OCI-LY1 (cell line): ENCODE measurements at regions not wholly inside any gene's neighbourhood (a gene's known extent, or its start where the extent isn't known, plus 50 kb on each side); places are given as distances from the start of the nearest gene placed in this dataset.
A peak's percentile ranks its signal among the peaks of the same experiment; 100 is the strongest.

Experiments
- H2AFZ ChIP-seq: fragments of 200-600 bp; sonication (generic), shearing (Covaris generic); 2 replicates; pipeline ENCODE4 v1.6.0; 2014; ENCODE audit warnings: antibody characterized with exemption, mild to moderate bottlenecking, low read length
- H3F3A ChIP-seq: fragments of 200-600 bp; sonication (generic), shearing (Covaris generic); 2 replicates; pipeline ENCODE4 v1.6.0; 2014; ENCODE audit warnings: mild to moderate bottlenecking, antibody characterized with exemption, low read length, moderate library complexity; ENCODE audit not compliant: insufficient read depth
- H3K27ac ChIP-seq: fragments of 200-600 bp; sonication (generic); 2 replicates; pipeline ENCODE4 v1.5.1; 2014; ENCODE audit warnings: low read length, mixed run types, mild to moderate bottlenecking, low read depth; ENCODE audit not compliant: poor library complexity, severe bottlenecking
- H3K27me3 ChIP-seq: fragments of 200-600 bp; sonication (generic); 2 replicates; pipeline ENCODE4 v1.6.0; 2014; ENCODE audit warnings: antibody characterized with exemption, mild to moderate bottlenecking, low read length, moderate library complexity; ENCODE audit not compliant: insufficient read depth
- H3K36me3 ChIP-seq: fragments of 200-600 bp; sonication (generic); 2 replicates; pipeline ENCODE4 v1.6.1; 2014; ENCODE audit warnings: mild to moderate bottlenecking, antibody characterized with exemption, low read length, moderate library complexity, mixed read lengths; ENCODE audit not compliant: insufficient read depth
- H3K4me1 ChIP-seq: fragments of 200-600 bp; sonication (generic); 2 replicates; pipeline ENCODE4 v1.5.1; 2014; ENCODE audit warnings: mild to moderate bottlenecking, low read length, moderate library complexity; ENCODE audit not compliant: insufficient read depth, severe bottlenecking
- H3K4me2 ChIP-seq: fragments of 200-600 bp; sonication (generic), shearing (Covaris generic); 2 replicates; pipeline ENCODE4 v1.6.1; 2014; ENCODE audit warnings: low read length
- H3K4me3 ChIP-seq: fragments of 200-600 bp; sonication (generic); 2 replicates; pipeline ENCODE4 v1.5.1; 2014; ENCODE audit warnings: low read length, low read depth, mild to moderate bottlenecking, mixed read lengths; ENCODE audit not compliant: poor library complexity, severe bottlenecking
- H3K79me2 ChIP-seq: fragments of 200-600 bp; shearing (Covaris generic); 2 replicates; pipeline ENCODE4 v1.6.1; 2016; ENCODE audit warnings: mixed run types, low read length, mixed read lengths; ENCODE audit not compliant: insufficient read depth
- H3K9ac ChIP-seq: fragments of 200-600 bp; sonication (generic), shearing (Covaris generic); 2 replicates; pipeline ENCODE4 v1.6.1; 2014; ENCODE audit warnings: mild to moderate bottlenecking, low read length, mixed read lengths
- H3K9me2 ChIP-seq: fragments of 200-600 bp; sonication (generic), shearing (Covaris generic); 2 replicates; pipeline ENCODE4 v1.6.1; 2014; ENCODE audit warnings: low read depth, mild to moderate bottlenecking, low read length, mixed read lengths
- H3K9me3 ChIP-seq: fragments of 200-600 bp; shearing (Covaris generic); 2 replicates; pipeline ENCODE4 v1.6.1; 2014; ENCODE audit warnings: low read length, mixed read lengths
- H4K20me1 ChIP-seq: fragments of 200-600 bp; sonication (generic), shearing (Covaris generic); 2 replicates; pipeline ENCODE4 v1.6.0; 2016; ENCODE audit warnings: mild to moderate bottlenecking, low read length; ENCODE audit not compliant: insufficient read depth
- EZH2 ChIP-seq: fragments of 200-600 bp; sonication (generic), shearing (Covaris generic); IDR thresholded peaks from 2 replicates; pipeline ENCODE4 v1.8.0; 2017; ENCODE audit warnings: borderline replicate concordance, mixed run types, mild to moderate bottlenecking, antibody characterized with exemption, low read length, moderate library complexity, mixed read lengths
- TF ChIP-seq, protein P1 (sequence below): fragments of 200-600 bp; sonication (generic), shearing (Covaris generic); IDR thresholded peaks from 2 replicates; pipeline ENCODE4 v1.5.1; 2017; ENCODE audit warnings: mild to moderate bottlenecking, antibody characterized with exemption, low read length, moderate library complexity, mixed read lengths

GRCh38 chr3:153291059-153291685, 129.1 kb downstream of the RAP2B start:
- Histone ChIP-seq H3F3A (no peaks in the 10 kb centered on the region), H3K36me3 (no peaks in the 10 kb centered on the region), H3K27ac (no peak overlapping the region), H2AFZ (no peak overlapping the region), H3K9ac (no peak overlapping the region), H3K9me2 (no peaks in the 10 kb centered on the region), H3K4me2 (no peak overlapping the region), H3K79me2 (no peaks in the 10 kb centered on the region), H3K9me3 (no peaks in the 10 kb centered on the region), H3K4me1 (no peaks in the 10 kb centered on the region), H4K20me1 (no peaks in the 10 kb centered on the region), H3K4me3 (no peak overlapping the region), H3K27me3 (no peaks in the 10 kb centered on the region)
- TF ChIP-seq, protein P1, sequence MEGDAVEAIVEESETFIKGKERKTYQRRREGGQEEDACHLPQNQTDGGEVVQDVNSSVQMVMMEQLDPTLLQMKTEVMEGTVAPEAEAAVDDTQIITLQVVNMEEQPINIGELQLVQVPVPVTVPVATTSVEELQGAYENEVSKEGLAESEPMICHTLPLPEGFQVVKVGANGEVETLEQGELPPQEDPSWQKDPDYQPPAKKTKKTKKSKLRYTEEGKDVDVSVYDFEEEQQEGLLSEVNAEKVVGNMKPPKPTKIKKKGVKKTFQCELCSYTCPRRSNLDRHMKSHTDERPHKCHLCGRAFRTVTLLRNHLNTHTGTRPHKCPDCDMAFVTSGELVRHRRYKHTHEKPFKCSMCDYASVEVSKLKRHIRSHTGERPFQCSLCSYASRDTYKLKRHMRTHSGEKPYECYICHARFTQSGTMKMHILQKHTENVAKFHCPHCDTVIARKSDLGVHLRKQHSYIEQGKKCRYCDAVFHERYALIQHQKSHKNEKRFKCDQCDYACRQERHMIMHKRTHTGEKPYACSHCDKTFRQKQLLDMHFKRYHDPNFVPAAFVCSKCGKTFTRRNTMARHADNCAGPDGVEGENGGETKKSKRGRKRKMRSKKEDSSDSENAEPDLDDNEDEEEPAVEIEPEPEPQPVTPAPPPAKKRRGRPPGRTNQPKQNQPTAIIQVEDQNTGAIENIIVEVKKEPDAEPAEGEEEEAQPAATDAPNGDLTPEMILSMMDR = peak; percentile 65
- no peak for TF ChIP-seq EZH2

- Histone ChIP-seq H3K9me2 (no peaks in the 10 kb centered on the region), H3K36me3 (no peaks in the 10 kb centered on the region), H3K4me3 (no peak overlapping the region), H3K4me1 (no peaks in the 10 kb centered on the region), H2AFZ (no peak overlapping the region), H3K79me2 (no peaks in the 10 kb centered on the region), H4K20me1 (no peaks in the 10 kb centered on the region), H3K27ac (no peak overlapping the region), H3K9ac (no peak overlapping the region), H3F3A (no peaks in the 10 kb centered on the region), H3K9me3 (no peaks in the 10 kb centered on the region), H3K4me2 (no peak overlapping the region), H3K27me3 (no peaks in the 10 kb centered on the region)
- TF ChIP-seq, protein P1 = no peak
- TF ChIP-seq EZH2 = no peak
These were observed 131.2 kb downstream of the RAP2B start for GRCh38 chr3:153293265-153293664.

DNA sequence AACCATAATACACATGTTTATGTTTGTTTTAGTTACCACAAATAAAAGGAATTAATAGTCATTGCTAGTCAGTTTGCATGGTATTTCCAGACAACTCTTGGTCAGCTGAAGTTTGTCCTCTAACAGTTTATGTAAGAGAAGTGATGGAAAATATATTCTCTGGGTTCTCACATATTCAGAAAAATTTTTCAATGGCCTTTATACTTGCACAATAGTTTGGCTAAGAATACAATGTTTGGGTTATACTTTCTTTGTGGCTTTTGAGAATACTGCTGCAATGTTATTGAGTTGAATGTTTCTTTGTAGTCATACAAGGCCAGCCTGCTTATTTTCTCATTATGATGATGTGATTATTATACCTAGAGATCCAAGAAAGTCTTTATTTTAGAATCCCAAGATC, 133.9 kb downstream of the RAP2B start:
- H3K4me1 ChIP-seq = no peaks in the 10 kb centered on the region
- H4K20me1 ChIP-seq = no peaks in the 10 kb centered on the region
- no peaks in the 10 kb centered on the region for H3K9me2 ChIP-seq
- no peak overlapping the region for H3K27ac ChIP-seq
- H3K27me3 ChIP-seq = no peaks in the 10 kb centered on the region
- H3K36me3 ChIP-seq = no peaks in the 10 kb centered on the region
- H3K4me3 ChIP-seq = no peak overlapping the region
- H3K9me3 ChIP-seq = no peaks in the 10 kb centered on the region
- H3K4me2 ChIP-seq = no peak overlapping the region
- no peaks in the 10 kb centered on the region for H3K79me2 ChIP-seq
- H3K9ac ChIP-seq = no peak overlapping the region
- H3F3A ChIP-seq = no peaks in the 10 kb centered on the region
- H2AFZ ChIP-seq = no peak overlapping the region
- TF ChIP-seq, protein P1 = no peak
- TF ChIP-seq EZH2 = no peak
